HS-27A (cell line): ENCODE measurements at regions not wholly inside any gene's neighbourhood (a gene's known extent, or its start where the extent isn't known, plus 50 kb on each side); places are given as distances from the start of the nearest gene placed in this dataset.
"Not testable (repeated sequence)": the region's sequence is repeated elsewhere in the genome, so short reads cannot be mapped to it uniquely, and the experiment has no call there.

Experiments
- DNase-seq: peaks from one replicate; pipeline ENCODE4 v3.0.0-alpha.2; 2012; ENCODE audit warnings: low read depth, missing footprints

DNA sequence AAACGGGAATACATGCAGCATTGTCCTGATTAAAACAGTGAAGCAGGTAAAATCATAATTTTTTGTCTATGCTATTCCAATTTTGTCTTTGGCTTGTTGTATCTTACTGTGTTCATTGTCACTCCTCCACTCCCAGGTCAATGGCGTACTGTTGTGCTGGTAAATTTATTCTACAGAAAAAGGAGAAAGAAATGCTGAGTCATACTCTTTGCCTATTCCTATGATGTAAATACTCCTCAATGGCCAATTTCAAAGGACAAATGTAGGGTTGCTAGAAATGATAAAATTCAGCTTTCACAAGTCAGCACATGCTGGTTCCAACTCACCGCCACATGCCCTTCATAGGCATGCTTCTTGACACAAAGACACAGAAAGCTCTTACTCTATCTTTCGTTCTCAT lies 694.4 kb upstream of the PCDH20 start:
- DNase-seq: no peak

DNA sequence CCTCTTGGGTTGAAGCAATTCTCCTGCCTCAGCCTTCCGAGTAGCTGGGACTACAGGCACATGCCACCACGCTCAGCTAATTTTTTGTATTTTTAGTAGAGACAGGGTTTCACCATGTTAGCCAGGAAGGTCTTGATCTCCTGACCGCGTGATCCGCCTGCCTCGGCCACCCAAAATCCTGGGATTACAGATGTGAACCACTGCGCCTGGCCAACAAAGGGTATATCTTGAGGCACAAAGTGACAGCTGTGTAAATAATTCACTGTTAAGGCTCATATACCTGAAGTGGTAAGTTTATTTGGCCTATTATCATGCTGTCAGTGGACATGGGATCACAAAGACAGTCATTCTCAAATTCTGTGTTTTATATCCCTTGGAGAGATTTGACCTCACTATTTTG lies 688.5 kb upstream of the PCDH20 start:
- not testable (repeated sequence) for DNase-seq

DNA sequence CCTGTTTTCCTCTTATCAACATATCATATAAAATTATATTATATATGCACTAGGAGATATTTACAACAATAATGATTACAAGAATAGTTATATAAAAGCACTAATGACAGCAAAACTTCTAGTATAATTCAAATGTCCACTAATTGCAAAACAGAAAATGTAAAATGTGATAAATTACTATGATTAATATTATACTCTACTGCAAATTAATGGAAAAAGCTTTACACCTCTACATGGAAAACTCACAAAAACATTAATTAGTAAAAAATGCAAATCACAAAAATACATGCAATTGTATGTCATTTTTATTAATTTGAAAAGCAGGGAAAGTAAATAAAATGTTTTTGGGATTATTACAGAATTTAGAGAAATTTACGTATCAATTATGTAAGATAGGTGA lies 681.0 kb upstream of the PCDH20 start:
- no peak for DNase-seq

DNA sequence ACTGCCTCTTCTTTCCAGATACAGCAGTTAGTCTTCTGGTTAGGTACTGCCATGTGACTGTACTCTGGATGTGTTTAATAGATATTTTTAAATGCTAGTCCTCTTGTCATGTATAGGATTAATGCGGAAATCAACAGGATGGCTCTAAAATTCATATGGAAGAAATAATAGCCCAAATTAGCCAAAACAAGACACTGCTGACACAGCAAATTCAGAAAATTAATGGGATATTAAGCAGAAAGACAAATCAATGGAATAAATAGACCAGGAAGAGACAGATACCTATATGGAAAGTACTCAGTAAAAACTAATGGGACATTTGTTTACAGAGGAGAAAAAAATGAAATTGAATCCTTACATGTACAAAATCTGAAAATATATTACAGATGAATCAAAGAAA lies 679.3 kb upstream of the PCDH20 start:
- no peak for DNase-seq

DNA sequence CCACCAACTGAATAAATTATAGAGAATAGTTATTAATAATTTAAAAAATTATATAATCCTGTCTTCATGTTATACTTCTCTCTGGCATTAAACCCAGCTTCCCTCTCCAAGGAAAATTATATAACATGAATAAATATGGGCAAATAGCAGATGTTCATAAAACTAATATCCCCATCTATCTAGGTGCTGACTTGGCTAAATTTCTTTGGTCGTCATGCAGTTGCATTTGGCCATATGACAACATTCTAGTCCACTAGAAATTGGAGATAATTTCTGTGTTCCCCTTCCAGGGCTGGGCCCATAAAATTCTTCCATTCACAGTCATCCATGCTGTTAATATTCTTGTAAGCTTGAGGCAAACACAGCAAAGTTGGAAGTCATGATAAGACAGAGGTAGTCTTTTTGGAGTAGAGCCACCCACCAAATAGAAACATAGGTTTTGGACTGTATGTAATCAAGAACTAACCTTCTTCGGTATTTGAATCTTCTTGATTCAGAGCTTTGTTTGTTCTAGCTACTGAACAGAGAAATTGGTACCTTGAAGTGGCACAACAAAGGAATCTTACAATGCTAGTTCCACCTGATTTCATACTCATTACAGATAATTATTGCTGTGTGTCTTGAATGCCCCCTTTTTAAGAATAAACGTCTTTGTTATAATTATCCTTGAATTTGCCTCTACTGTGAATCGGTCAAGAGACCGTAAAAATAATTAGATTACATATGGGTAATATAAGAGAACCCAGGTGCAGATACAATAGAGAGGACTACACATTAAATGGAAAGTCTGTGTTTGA lies 678.5 kb upstream of the PCDH20 start:
- DNase-seq: no peak

DNA sequence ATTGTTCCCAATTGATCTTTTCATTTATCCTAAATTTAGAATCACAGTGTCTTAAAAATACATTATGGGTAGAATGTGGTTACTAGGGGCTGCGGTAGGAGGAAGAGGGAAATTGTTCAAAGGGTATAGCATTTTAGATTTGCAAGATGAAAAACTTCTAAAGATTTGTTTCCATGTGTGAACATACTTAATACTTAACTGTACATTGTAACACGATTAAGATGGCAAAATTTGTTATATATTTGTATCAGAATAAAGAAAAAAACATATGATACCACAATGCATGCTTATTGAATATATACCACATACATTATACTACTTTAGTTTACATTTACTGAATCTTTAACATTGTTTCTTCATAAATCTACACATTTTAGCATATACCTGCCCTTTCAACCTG lies 677.3 kb upstream of the PCDH20 start:
- DNase-seq: no peak

DNA sequence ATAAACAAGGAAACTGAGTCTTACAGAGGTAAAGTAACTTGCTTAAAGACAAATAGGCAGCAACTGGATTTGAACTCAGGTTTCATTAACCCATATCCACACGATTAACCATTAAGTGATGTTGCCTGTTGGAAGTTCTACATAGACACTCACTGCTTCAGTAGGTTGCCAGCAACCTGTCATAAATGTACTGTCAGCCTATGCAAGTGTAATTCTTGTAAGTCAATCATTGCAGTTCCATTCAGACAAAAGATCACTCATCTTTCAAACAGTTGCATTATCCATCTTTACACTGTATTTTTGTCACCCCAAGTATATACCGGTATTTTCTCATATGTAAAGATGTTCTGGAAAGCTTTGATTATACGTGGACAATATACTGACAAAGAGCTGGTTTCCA lies 676.9 kb upstream of the PCDH20 start:
- DNase-seq: no peak

DNA sequence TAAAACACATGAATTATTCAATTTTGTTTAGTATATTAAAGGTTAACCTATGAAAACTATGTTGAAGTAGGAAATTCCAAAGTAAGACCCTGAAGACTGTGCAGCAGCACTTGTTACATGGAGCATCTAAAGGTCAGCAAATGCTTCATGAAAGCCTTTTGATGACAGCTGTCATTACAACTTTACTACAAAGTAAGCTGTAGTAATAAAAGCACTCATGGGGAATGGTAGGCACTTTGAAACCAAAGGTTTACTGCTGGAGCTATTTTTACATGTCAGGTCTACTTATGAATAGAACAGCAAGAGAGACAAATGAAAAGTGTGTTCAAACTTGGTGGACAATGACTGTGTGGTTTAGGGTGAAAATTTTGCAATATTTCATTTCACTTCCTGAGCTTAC lies 672.5 kb upstream of the PCDH20 start:
- no peak for DNase-seq

DNA sequence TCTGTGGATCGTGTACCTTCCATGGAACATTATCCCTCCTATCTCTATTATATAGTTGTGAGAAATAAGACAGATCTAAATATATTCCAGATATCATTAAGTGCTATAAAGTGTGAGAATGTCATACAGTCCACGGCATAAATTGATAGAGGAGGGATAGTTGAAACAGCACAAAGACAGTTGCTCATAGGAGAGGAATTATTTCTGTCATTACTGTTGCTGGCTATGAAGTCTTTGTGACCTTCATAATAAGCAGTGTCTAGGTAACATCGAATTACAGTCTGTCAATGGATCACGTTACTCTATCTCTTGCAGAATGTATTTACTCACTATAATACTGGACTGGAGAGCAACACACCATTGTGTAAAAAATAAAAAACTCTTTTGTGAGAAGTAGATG lies 671.5 kb upstream of the PCDH20 start:
- no peak for DNase-seq

DNA sequence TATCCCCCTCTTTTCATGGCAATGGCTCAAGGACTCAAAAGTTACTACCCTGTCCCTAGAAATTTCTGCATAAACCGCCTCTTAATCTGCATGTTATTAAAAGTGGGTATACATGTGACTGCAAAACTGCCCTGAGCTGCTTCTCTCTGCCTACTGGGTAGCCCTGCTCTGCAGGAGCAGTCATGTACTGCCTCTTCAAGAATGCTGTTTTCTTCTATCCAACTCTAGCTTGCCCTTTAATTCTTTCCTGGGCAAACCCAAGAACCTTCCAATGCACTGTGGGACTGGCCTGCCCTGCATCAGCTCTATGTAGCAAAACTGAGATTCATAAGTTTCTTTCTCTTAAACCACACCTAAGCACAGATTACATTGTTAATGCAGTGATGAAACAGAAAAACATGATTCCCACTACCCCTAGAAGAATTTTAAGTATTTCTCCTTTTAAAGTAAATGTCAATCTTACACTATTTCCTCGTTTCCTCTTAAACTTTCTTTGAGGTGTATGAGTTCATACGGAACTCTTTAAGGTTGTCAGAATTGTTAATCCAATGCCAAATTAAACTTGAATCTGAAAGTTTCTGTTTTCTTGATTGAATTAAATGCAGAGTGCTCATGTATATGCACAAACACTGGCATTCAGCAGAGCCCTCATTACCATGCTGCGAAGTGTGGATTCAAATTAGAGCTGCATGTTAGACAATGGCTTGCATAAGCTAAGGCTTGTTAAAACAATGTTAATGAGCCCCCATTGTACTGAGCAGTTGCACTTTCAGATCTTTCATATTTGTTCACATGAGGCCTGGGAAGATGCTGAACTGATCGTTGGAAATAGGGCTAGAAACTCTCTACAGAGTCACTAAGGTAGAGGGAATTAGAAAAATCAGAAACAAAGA lies 669.9 kb upstream of the PCDH20 start:
- no peak for DNase-seq

DNA sequence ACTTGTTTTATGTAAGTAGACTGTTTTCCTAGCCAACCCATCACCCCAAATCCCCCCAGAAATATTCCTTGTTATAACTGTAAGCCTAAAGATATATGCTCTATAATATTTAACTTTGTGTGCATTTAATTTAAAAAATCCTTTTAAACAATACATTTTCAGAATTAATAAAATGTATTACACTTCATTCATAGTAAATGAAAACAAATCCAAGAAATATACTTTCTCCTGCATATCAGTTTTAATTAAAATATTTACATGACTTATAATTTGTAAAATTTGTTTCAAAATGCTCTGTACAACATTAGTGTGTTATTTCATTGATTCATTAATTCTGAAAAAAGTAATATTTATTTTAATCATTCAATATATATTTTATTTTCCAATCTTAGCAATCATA lies 669.1 kb upstream of the PCDH20 start:
- DNase-seq: no peak

DNA sequence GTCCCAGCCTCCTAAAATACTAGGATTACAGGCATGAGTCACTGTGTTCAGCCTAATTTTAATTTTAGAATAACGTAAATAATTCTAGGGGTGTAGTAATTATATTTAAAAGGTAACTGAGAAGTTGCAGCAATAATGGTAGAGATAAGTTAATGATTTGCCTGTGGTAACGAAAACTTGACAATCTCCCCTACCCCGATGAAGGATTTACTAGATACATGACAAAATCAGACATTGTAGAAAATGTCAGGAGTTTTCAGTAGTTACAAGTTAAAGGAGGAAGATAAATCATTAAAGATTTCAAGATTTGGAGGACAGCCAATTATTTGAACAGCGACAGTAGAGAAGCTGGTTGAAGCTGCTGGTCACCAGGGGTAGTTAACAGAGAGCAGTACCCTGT lies 652.2 kb upstream of the PCDH20 start:
- DNase-seq: no peak

DNA sequence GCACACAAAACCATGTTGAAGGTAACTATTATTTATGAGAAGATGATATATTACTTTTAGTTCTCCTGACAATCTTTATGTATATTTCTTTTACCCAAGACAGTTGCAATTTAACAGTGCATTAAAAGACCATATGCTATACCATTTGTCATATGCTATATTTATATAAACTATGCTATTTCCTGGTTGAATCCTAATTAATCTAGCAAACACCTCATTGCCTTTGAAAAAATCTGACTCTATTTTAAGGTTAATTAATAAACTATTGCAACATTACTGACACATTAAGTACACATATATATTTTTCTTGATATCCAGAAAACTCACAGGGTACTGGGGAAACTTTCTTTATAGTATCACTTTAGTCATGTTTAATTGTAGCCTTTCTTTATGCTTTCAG lies 649.4 kb upstream of the PCDH20 start:
- no peak for DNase-seq

DNA sequence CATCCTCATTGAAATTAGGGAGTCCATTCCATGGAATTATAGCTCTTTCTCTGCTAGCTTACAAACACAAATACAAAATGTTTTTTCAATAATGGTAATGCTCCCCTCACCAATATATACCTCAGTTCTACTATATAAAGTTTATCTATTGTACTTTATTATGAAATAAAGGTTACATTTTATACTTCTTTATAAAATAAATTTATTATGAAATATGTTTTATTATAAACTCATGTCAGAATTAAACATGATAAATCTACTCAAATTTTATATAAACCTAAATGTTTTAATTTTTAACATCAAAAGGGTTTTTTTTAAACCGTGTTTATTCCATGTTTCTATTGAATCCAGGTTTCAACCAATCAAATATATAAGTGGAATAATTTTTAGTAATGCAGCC lies 646.1 kb upstream of the PCDH20 start:
- DNase-seq: no peak

DNA sequence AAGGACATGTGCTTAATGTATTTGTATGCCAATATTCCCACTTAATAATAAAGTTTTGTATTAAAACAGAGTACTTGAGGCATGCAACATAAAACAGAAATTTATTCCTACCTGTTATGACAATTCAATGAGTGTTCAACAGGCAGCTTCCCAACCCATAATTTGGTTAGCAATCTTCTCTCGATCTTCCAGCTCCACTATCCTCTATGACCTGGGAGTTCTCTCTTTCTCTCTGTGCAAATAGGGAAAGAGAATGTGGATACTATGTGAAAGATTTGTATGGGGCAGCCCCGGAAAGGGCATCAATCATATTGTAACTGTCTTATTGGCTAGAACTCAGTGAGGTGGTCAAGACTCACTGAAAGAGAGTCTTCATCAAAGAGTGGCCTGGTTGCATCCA lies 644.9 kb upstream of the PCDH20 start:
- DNase-seq: no peak

DNA sequence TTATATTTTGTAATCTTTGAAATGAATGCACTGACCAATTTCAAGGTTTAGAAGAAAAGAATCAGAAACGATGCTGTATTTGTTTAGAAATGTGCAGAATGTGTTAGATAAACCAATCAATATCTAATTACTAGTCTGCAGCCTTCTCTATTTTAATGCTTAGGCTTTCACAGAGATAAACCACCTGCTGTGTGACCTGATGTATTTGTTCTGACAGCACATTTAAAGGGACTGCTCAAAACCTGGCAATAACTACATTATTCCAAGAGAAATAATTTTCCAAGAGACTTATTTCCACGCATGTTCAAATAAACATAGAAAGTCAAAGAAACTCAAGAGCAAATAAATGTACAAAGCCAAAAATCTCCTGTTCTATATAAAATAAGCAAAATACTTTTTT lies 641.6 kb upstream of the PCDH20 start:
- DNase-seq: no peak

DNA sequence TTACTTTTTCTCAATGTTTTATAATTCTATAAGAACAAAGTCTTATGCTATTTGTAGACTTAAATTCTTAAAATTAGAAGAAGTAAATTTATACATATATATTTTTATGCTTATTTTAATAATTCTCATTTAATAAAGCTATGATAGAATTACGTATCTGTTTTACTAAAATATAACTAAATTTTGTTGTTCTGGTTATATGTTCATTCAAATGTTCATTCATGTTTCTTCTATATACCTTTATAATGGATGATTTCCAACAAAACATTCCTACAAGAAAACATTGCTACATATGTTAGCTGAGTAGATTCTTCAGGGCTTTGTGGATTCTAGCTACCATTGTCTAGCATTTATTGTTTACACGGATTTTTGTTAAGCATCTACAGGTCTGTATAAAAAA lies 634.3 kb upstream of the PCDH20 start:
- no peak for DNase-seq

DNA sequence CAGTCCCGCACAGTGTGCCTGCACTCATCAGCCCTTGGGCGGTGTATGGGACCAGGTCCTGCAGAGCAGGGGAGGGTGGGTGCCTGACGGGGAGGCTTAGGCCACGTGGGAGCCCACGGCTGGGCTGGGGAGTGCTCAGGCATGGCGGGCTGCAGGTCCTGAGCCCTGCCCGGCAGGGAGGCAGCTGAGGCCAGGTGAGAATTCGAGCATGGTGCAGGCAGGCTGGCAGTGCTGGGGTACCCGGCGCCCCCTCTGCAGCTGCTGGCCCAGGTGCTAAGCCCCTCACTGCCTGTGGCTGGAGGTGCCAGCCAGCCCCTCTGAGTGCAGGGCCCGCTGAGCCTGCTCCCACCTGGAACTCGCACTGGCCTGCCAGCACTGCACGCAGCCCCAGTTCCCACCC lies 630.9 kb upstream of the PCDH20 start:
- DNase-seq: no peak

DNA sequence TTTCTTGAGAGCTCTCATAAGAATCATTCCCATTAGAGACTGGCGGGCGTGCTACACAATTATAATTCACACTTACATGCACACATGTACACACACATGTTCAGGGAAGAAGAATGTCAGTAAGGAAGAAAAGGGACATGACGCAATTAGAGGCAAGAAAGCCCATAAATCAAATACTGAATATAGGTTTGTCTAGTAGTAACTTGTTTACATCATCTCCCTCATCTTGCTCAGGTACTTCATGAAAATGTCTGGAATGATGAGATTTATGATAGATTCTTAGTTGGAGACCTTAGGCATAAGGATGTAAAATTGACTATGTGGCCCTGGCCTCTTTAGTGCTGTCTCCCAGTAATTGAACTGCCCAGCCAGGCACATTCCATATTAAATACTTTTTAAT lies 628.0 kb upstream of the PCDH20 start:
- no peak for DNase-seq

DNA sequence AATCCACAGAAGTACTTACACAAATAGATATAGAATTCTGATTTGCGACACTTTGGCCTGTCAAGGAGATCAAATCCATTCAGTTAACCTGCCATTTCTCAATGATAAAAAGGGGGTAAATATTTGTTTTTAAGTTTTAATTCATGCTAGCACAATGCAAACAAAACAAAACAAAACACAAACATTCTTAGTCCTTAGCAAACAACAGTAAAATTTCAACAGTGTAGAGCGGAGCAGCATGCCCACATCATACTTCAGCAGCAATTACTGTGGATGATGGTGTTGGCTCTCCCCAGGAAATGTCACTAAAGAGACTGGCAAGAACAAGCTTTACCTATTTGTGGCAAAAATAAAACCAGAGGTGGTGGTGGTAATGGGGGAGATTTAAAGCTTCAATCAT lies 625.2 kb upstream of the PCDH20 start:
- no peak for DNase-seq

DNA sequence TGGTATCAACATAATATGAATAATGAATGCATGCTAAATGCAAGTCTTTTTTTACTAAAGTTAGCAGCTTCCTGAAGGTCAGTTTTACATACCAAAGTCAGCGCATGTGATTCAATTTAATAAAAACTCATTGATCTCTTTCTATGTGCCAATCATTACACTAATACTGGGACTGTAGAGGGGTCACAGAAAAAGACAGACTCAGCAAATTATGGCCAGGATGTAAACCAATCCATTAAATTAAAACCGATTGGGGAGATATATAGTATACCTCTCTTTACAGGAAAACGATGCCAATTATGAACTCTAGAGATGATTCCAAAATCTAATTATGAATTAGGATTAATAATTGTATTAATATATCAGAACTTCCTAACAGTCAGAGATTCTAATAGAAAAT lies 624.4 kb upstream of the PCDH20 start:
- no peak for DNase-seq

DNA sequence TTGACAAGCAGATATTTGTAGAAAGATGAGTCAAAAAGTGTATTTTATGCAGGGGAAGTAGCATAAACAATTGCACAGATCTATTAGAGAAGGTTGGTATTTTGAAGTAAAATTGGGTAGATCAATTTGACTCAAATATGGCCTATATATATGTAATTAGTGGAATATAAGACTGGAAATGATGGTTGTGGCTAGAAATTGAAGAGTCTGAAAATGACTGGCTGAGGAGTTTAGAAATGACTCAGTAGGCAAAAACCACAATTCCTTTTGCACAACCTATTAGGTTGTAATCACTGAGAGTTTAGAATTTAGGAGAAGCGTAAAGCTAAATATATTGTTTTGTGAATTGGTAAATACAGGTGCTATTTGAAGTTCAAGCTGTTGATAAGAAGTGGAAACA lies 622.6 kb upstream of the PCDH20 start:
- no peak for DNase-seq

DNA sequence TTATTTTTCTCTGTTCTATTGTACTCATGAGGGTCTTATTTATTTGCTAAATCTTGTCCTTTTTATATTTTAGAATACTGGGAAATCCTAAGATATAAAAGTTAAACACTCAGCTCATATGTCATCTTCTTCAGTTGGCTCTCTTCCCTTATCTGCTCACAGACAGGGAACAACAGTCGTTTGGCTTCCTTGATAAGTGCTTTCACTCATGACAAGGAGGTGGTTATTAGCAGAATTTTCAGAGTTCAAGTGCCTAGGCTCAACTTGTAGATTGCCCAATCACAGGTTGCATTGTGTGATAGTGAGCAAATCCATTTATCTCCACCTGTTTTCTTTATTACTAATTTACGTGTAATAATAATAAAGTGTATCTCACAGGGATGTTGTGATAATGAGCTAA lies 620.3 kb upstream of the PCDH20 start:
- no peak for DNase-seq

DNA sequence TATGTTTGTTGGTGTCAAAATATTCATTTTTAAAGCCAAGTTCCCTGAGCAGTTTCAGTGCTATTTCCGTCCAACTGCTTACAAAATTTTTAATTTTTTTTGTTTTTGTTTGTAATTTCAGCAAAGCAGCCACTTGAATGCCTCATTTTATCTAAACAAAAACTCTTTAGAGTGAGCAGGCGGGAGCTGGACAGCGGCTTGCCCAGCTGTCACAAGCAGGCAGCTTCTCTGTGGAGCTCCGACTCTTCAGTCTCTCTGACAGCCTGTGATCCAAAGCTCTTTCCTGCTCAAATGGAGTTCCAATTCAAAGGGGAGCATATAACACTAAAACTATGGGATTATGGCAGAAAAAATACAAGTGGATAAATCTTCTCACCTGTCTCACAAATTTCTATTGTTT lies 618.3 kb upstream of the PCDH20 start:
- no peak for DNase-seq
